ENCODE measurements at regions not wholly inside any gene's neighbourhood (a gene's known extent, or its start where the extent isn't known, plus 50 kb on each side); places are given as distances from the start of the nearest gene placed in this dataset.

- TF ChIP-seq TSHZ2 (CRISPR knock-in tag; IDR thresholded peaks at IDR 0.05) (no peak), ZNF565 (CRISPR knock-in tag; conservative IDR thresholded peaks at IDR 0.05; ENCODE audit: low read depth) (no peak), ZFP3 (CRISPR knock-in tag; IDR thresholded peaks at IDR 0.05) (no peak), ZNF70 (CRISPR knock-in tag; IDR thresholded peaks at IDR 0.05) (no peak), CSRNP3 (CRISPR knock-in tag; IDR thresholded peaks at IDR 0.05) (no peak), POU6F1 (CRISPR knock-in tag; IDR thresholded peaks at IDR 0.05; ENCODE audit: borderline replicate concordance, low read depth) (no peak), CSDC2 (CRISPR knock-in tag; IDR thresholded peaks at IDR 0.05) (no peak), ZC3H10 (CRISPR knock-in tag; IDR thresholded peaks at IDR 0.05) (no peak), ESRRG (CRISPR knock-in tag; IDR thresholded peaks at IDR 0.05) (no peak)
Observed at GRCh38 chr5:13189532-13189931, 755.0 kb downstream of the DNAH5 start.

GRCh38 chr5:13188371-13188770 is 756.1 kb downstream of the DNAH5 start:
- no peak for ATAC-seq
- TF ChIP-seq ARNTL (CRISPR knock-in tag; IDR thresholded peaks at IDR 0.05; ENCODE audit: borderline replicate concordance, low read depth): no peak
- TF ChIP-seq PATZ1 (CRISPR knock-in tag; IDR thresholded peaks at IDR 0.05; ENCODE audit: borderline replicate concordance): no peak
- TF ChIP-seq TSHZ2 (CRISPR knock-in tag; IDR thresholded peaks at IDR 0.05): no peak
- no peak for TF ChIP-seq POU6F1 (CRISPR knock-in tag; IDR thresholded peaks at IDR 0.05; ENCODE audit: borderline replicate concordance, low read depth)
- TF ChIP-seq ZNF565 (CRISPR knock-in tag; conservative IDR thresholded peaks at IDR 0.05; ENCODE audit: low read depth): no peak
- no peak for TF ChIP-seq TOX (CRISPR knock-in tag; IDR thresholded peaks at IDR 0.05; ENCODE audit: borderline replicate concordance)
- no peak for TF ChIP-seq SNAI2 (CRISPR knock-in tag; IDR thresholded peaks at IDR 0.05)
- TF ChIP-seq ZFP30 (CRISPR knock-in tag; IDR thresholded peaks at IDR 0.05): no peak

More at GRCh38 chr5:13189532-13189931, 755.0 kb downstream of the DNAH5 start:
- no peak for ATAC-seq

GRCh38 chr5:13187186-13187585 is 757.3 kb downstream of the DNAH5 start:
- ATAC-seq: no peak
- TF ChIP-seq SNAI2 (CRISPR knock-in tag; IDR thresholded peaks at IDR 0.05): no peak
- no peak for TF ChIP-seq ZFP30 (CRISPR knock-in tag; IDR thresholded peaks at IDR 0.05)
- TF ChIP-seq POU6F1 (CRISPR knock-in tag; IDR thresholded peaks at IDR 0.05; ENCODE audit: borderline replicate concordance, low read depth): no peak
- TF ChIP-seq PATZ1 (CRISPR knock-in tag; IDR thresholded peaks at IDR 0.05; ENCODE audit: borderline replicate concordance): no peak
- TF ChIP-seq GLIS3 (CRISPR knock-in tag; IDR thresholded peaks at IDR 0.05): no peak
- no peak for TF ChIP-seq CSDC2 (CRISPR knock-in tag; IDR thresholded peaks at IDR 0.05)
- no peak for TF ChIP-seq ZC3H10 (CRISPR knock-in tag; IDR thresholded peaks at IDR 0.05)
- TF ChIP-seq TSHZ2 (CRISPR knock-in tag; IDR thresholded peaks at IDR 0.05): no peak
- TF ChIP-seq ESRRG (CRISPR knock-in tag; IDR thresholded peaks at IDR 0.05): no peak
- TF ChIP-seq TCF4 (CRISPR knock-in tag; IDR thresholded peaks at IDR 0.05; ENCODE audit: borderline replicate concordance): no peak

Data from SK-N-SH treated with all-trans-retinoic acid at 6 μM for 48 hours (cell line).